ENCODE measurements at regions not wholly inside any gene's neighbourhood (a gene's known extent, or its start where the extent isn't known, plus 50 kb on each side); places are given as distances from the start of the nearest gene placed in this dataset.

DNA sequence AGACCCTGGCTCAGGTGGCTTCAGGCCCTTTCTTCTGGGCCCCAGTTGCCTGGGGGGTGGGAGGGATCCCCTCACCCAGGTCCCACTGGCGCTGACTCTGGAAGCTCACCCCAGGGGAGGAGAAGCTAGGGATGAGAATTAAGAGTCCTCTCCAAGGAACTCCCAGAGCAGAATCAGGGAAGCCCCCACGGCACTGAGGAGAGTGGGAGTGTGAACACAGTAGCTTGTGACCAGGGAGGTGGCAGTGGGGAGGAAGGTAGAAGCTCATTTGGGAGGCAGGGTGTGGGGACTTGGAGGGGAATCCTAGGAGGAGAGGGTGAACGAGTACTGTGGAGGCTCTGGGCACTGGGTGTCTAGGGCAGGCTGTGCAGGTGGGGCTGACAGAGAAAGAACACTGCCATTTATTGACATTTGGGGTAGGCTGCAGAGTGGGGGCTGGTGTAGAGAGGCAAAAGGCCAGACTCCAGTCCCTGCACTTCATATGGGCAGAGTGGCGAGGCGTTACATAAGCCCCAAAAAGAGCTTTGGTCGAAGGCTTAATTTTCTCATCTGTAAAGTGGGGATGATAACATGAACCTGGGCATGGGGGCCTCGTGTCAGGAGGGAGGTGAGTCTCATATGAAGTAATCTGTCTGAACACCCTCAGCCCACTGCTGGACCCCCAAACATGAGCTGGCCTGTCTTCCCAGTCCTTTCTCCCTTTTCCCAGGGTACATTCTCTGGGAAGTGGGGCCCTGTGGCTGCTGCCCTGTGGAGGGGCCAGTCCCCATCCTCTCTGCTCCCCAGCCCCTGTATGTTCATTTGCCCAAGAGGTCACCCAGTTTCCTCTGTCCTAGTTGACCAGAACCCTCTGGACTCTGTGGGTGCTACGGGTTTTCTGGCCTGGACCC is 80.5 kb downstream of the VEGFA start:
- 0 out of 2 replicates have a peak, but pooled peaks cover 4% of the 10 kb centered on the region for H4K20me1 ChIP-seq (ENCODE audit: low read length)
- H3K9ac ChIP-seq (ENCODE audit: low read length): no peak overlapping the region
- no peak overlapping the region for H2AFZ ChIP-seq (ENCODE audit: low read length)
- H3K27me3 ChIP-seq (ENCODE audit: low read length): no peaks in the 10 kb centered on the region
- H3K79me2 ChIP-seq (ENCODE audit: low read length): no peaks in the 10 kb centered on the region
- H3K27ac ChIP-seq (ENCODE audit: low read length): no peak overlapping the region
- BruUV-seq (replicated peaks): no TSS peak
- intact Hi-C loops (cut with micrococcal nuclease): no loop called here
- no peak for TF ChIP-seq EZH2phosphoT487 (IDR thresholded peaks at IDR 0.05; ENCODE audit: borderline replicate concordance, low read length)
- TF ChIP-seq EZH2 (IDR thresholded peaks at IDR 0.05; ENCODE audit: low read length, unreplicated experiment): no peak
- TF ChIP-seq, protein P1, sequence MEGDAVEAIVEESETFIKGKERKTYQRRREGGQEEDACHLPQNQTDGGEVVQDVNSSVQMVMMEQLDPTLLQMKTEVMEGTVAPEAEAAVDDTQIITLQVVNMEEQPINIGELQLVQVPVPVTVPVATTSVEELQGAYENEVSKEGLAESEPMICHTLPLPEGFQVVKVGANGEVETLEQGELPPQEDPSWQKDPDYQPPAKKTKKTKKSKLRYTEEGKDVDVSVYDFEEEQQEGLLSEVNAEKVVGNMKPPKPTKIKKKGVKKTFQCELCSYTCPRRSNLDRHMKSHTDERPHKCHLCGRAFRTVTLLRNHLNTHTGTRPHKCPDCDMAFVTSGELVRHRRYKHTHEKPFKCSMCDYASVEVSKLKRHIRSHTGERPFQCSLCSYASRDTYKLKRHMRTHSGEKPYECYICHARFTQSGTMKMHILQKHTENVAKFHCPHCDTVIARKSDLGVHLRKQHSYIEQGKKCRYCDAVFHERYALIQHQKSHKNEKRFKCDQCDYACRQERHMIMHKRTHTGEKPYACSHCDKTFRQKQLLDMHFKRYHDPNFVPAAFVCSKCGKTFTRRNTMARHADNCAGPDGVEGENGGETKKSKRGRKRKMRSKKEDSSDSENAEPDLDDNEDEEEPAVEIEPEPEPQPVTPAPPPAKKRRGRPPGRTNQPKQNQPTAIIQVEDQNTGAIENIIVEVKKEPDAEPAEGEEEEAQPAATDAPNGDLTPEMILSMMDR (conservative IDR thresholded peaks at IDR 0.05; ENCODE audit: low read depth, low read length): no peak
- H3K9me3 ChIP-seq (ENCODE audit: low read length): no peaks in the 10 kb centered on the region
- peaks cover 27% of the 10 kb centered on the region for H3K4me1 ChIP-seq (ENCODE audit: insufficient read depth, low read length)
- H3F3A ChIP-seq (ENCODE audit: low read length, unreplicated experiment): peaks cover 5% of the 10 kb centered on the region
- H3K36me3 ChIP-seq (ENCODE audit: low read depth, low read length): no peaks in the 10 kb centered on the region
- no peak for DNase-seq
- H3K4me3 ChIP-seq (ENCODE audit: low read length): no peak overlapping the region
- H3K9me2 ChIP-seq (replicated peaks; ENCODE audit: low read length): no peaks in the 10 kb centered on the region
- no peak for ATAC-seq
- ChIA-PET CTCF (no interaction called here), POLR2A (ENCODE audit: unreplicated experiment) (no interaction called here)
- H3K4me2 ChIP-seq (ENCODE audit: low read length): no peak overlapping the region

- H4K20me1 ChIP-seq (ENCODE audit: low read length): 0 out of 2 replicates have a peak, but pooled peaks cover 4% of the 10 kb centered on the region
- DNase-seq (no peak), ATAC-seq (no peak)
- no peaks in the 10 kb centered on the region for H3K9me3 ChIP-seq (ENCODE audit: low read length)
- ChIA-PET CTCF (no interaction called here), POLR2A (ENCODE audit: unreplicated experiment) (no interaction called here)
- no peak overlapping the region for H3K9ac ChIP-seq (ENCODE audit: low read length)
- H3F3A ChIP-seq (ENCODE audit: low read length, unreplicated experiment): peaks cover 5% of the 10 kb centered on the region
- no peak overlapping the region for H2AFZ ChIP-seq (ENCODE audit: low read length)
- H3K27me3 ChIP-seq (ENCODE audit: low read length): no peaks in the 10 kb centered on the region
- H3K4me1 ChIP-seq (ENCODE audit: insufficient read depth, low read length): peaks cover 30% of the 10 kb centered on the region
- H3K4me2 ChIP-seq (ENCODE audit: low read length): no peak overlapping the region
- H3K9me2 ChIP-seq (replicated peaks; ENCODE audit: low read length): no peaks in the 10 kb centered on the region
- BruUV-seq (replicated peaks): no TSS peak
- intact Hi-C loops (cut with micrococcal nuclease): loop anchor here (5.0 kb wide), 1 partner anchor 77 kb away; no protein-coding TSS in a partner anchor
- H3K27ac ChIP-seq (ENCODE audit: low read length): no peak overlapping the region
- no peak for TF ChIP-seq EZH2 (IDR thresholded peaks at IDR 0.05; ENCODE audit: low read length, unreplicated experiment)
- TF ChIP-seq, protein P1 (conservative IDR thresholded peaks at IDR 0.05; ENCODE audit: low read depth, low read length): no peak
- TF ChIP-seq EZH2phosphoT487 (IDR thresholded peaks at IDR 0.05; ENCODE audit: borderline replicate concordance, low read length): no peak
- no peaks in the 10 kb centered on the region for H3K79me2 ChIP-seq (ENCODE audit: low read length)
- no peak overlapping the region for H3K4me3 ChIP-seq (ENCODE audit: low read length)
- H3K36me3 ChIP-seq (ENCODE audit: low read depth, low read length): no peaks in the 10 kb centered on the region
Observed at GRCh38 chr6:43849844-43850243, 79.8 kb downstream of the VEGFA start.
